ENCODE measurements at regions not wholly inside any gene's neighbourhood (a gene's known extent, or its start where the extent isn't known, plus 50 kb on each side); places are given as distances from the start of the nearest gene placed in this dataset.

- no peaks in the 10 kb centered on the region for H3K4me1 ChIP-seq
- Mint-ChIP-seq H3K36me3 (ENCODE audit: insufficient read depth, unreplicated experiment) (no peaks in the 10 kb centered on the region), H3K4me3 (ENCODE audit: unreplicated experiment) (no peak overlapping the region), H3K9me3 (ENCODE audit: unreplicated experiment) (no peaks in the 10 kb centered on the region), H3K27ac (ENCODE audit: unreplicated experiment) (no peak overlapping the region), H3K27me3 (ENCODE audit: insufficient read depth, unreplicated experiment) (no peaks in the 10 kb centered on the region), H3K4me1 (ENCODE audit: low read depth, unreplicated experiment) (no peaks in the 10 kb centered on the region)
- CTCF ChIA-PET, result no interaction called here
- no peak overlapping the region for H3K4me3 ChIP-seq (ENCODE audit: low read depth, low read length)
- POLR2A ChIA-PET, result no interaction called here
- intact Hi-C loops (cut with micrococcal nuclease; ENCODE audit: unreplicated experiment), result no loop called here
- no TSS peak for BruUV-seq (replicated peaks)
- no peak for TF ChIP-seq CTCF (IDR thresholded peaks at IDR 0.05; ENCODE audit: insufficient read depth in 1 of 2, low read depth in 1 of 2, low read length in 1 of 2, severe bottlenecking in 1 of 2, unreplicated experiment in 1 of 2)
- DNase-seq, result no peak
- no peaks in the 10 kb centered on the region for H3K27me3 ChIP-seq (replicated peaks; ENCODE audit: control insufficient read depth, insufficient read depth, low read length)
- H3K36me3 ChIP-seq (ENCODE audit: control insufficient read depth, insufficient read depth, low read length), result no peaks in the 10 kb centered on the region
- H3K9me3 ChIP-seq, result no peaks in the 10 kb centered on the region
Observed at GRCh38 chrX:20499763-20500162, 233.1 kb upstream of the RPS6KA3 start.

- H3K9me3 Mint-ChIP-seq (ENCODE audit: unreplicated experiment), result no peaks in the 10 kb centered on the region
- no peaks in the 10 kb centered on the region for H3K9me3 ChIP-seq
- no peaks in the 10 kb centered on the region for H3K4me1 ChIP-seq
- H3K4me3 Mint-ChIP-seq (ENCODE audit: unreplicated experiment), result no peak overlapping the region
- H3K4me3 ChIP-seq (ENCODE audit: low read depth, low read length), result no peak overlapping the region
- no peaks in the 10 kb centered on the region for H3K36me3 Mint-ChIP-seq (ENCODE audit: insufficient read depth, unreplicated experiment)
- no peaks in the 10 kb centered on the region for H3K4me1 Mint-ChIP-seq (ENCODE audit: low read depth, unreplicated experiment)
- H3K27me3 ChIP-seq (replicated peaks; ENCODE audit: control insufficient read depth, insufficient read depth, low read length), result no peaks in the 10 kb centered on the region
- no peaks in the 10 kb centered on the region for H3K36me3 ChIP-seq (ENCODE audit: control insufficient read depth, insufficient read depth, low read length)
- BruUV-seq (replicated peaks), result no TSS peak
- peak overlapping the region; percentile 63 for H3K27ac Mint-ChIP-seq (ENCODE audit: unreplicated experiment)
- ChIA-PET POLR2A (no interaction called here), CTCF (no interaction called here)
- no peak for TF ChIP-seq CTCF (IDR thresholded peaks at IDR 0.05; ENCODE audit: insufficient read depth in 1 of 2, low read depth in 1 of 2, low read length in 1 of 2, severe bottlenecking in 1 of 2, unreplicated experiment in 1 of 2)
- intact Hi-C loops (cut with micrococcal nuclease; ENCODE audit: unreplicated experiment), result no loop called here
- DNase-seq, result no peak
- H3K27me3 Mint-ChIP-seq (ENCODE audit: insufficient read depth, unreplicated experiment), result no peaks in the 10 kb centered on the region
Observed at GRCh38 chrX:20498851-20499635, 232.3 kb upstream of the RPS6KA3 start.

- Mint-ChIP-seq H3K27ac (ENCODE audit: unreplicated experiment) (no peak overlapping the region), H3K36me3 (ENCODE audit: insufficient read depth, unreplicated experiment) (no peaks in the 10 kb centered on the region), H3K4me3 (ENCODE audit: unreplicated experiment) (no peak overlapping the region), H3K27me3 (ENCODE audit: insufficient read depth, unreplicated experiment) (no peaks in the 10 kb centered on the region), H3K9me3 (ENCODE audit: unreplicated experiment) (no peaks in the 10 kb centered on the region), H3K4me1 (ENCODE audit: low read depth, unreplicated experiment) (no peaks in the 10 kb centered on the region)
- H3K9me3 ChIP-seq, result no peaks in the 10 kb centered on the region
- TF ChIP-seq CTCF (IDR thresholded peaks at IDR 0.05; ENCODE audit: insufficient read depth in 1 of 2, low read depth in 1 of 2, low read length in 1 of 2, severe bottlenecking in 1 of 2, unreplicated experiment in 1 of 2), result no peak
- H3K4me3 ChIP-seq (ENCODE audit: low read depth, low read length), result no peak overlapping the region
- H3K27me3 ChIP-seq (replicated peaks; ENCODE audit: control insufficient read depth, insufficient read depth, low read length), result no peaks in the 10 kb centered on the region
- DNase-seq, result no peak
- BruUV-seq (replicated peaks), result no TSS peak
- no peaks in the 10 kb centered on the region for H3K4me1 ChIP-seq
- ChIA-PET CTCF (no interaction called here), POLR2A (no interaction called here)
- H3K36me3 ChIP-seq (ENCODE audit: control insufficient read depth, insufficient read depth, low read length), result no peaks in the 10 kb centered on the region
- intact Hi-C loops (cut with micrococcal nuclease; ENCODE audit: unreplicated experiment), result no loop called here
Observed at GRCh38 chrX:20495575-20495974, 228.9 kb upstream of the RPS6KA3 start.
